ENCODE measurements at regions not wholly inside any gene's neighbourhood (a gene's known extent, or its start where the extent isn't known, plus 50 kb on each side); places are given as distances from the start of the nearest gene placed in this dataset.
"Not testable (repeated sequence)": the region's sequence is repeated elsewhere in the genome, so short reads cannot be mapped to it uniquely, and the experiment has no call there.

DNA sequence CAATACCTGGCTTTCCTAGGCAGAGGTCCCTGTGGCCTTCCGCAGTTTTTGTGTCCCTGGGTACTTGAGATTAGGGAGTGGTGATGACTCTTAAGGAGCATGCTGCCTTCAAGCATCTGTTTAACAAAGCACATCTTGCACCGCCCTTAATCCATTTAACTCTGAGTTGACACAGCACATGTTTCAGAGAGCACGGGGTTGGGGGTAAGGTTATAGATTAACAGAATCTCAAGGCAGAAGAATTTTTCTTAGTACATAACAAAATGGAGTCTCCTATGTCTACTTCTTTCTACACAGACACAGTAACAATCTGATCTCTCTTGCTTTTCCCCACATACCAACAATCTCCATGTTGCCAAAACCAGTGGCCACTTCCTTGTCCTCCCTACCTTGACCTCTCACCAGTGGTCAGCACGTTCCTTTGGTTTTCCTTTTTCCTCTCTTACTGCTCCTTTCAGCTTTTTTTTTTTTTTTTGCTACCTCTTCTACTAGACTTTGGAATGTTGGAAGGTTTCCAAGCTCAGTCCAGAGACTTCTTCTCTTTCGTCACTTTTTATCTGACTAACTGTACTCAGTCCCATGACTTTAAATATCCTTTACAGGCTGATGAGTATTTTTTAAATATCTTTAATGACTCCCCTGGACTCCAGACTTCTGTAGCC lies 395.3 kb downstream of the ATP23 start:
- ATAC-seq; DNase-seq (ENCODE audit: low spot score); intact Hi-C loops (cut with DNase I): not testable (repeated sequence)

DNA sequence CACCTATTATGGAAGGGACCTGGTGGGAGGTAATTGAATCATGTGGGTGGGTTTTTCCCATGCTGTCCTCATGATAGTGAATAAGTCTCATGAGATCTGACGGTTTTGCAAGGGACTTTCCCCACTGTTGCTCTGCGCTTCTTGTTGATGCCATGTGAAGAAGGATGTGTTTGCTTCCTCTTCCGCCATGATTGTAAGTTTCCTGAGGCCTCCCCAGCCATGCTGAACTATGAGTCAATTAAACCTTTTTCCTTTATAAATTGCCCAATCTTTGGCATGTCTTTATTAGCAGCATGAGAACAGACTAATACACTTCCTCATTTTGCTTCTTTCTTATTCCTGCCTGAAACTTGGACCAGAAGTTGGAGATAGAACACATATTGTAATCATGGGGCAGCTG lies 396.2 kb downstream of the ATP23 start:
- intact Hi-C loops (cut with DNase I); ATAC-seq; DNase-seq (ENCODE audit: low spot score): not testable (repeated sequence)

DNA sequence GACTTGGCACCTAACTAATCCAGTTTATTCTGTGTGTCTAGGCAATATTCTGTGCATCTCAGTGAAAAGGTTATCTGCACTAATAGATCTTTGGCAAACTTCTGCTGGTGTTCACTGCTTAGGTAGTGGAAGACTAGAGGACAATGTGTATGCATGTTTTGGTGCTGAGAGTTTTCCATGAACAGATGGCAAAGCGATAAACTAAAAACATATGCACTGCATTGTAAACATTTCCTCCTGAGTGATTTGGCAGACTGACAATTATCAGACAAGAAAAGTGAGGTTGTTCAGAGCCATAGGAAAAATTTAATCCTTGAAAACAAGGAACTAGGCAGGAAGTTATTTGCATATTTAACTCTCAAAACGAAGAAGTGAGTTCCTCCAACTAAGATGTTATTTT lies 400.4 kb downstream of the ATP23 start:
- DNase-seq (ENCODE audit: low spot score) (no peak), ATAC-seq (no peak)
- intact Hi-C loops (cut with DNase I): no loop called here

DNA sequence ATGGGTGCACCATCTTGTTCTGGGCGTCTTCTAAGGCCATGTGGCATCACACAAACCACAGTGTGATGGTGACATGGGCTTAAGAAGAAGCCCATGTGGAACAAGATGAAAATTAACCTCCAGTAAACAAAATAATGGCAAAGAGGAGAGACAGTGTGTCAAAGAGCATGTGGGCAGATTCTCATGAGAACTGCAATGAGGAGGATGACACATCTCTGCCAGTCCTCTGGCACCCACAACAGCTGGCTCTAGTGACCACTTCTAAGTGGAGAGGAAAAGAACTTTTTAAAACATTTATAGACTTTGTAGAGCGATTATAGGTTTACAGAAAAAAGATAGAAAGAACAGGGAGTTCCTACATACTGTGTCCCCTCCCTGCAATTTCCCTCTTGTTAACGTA lies 401.4 kb downstream of the ATP23 start:
- intact Hi-C loops (cut with DNase I): no loop called here
- no peak for ATAC-seq
- no peak for DNase-seq (ENCODE audit: low spot score)

- intact Hi-C loops (cut with DNase I): loop anchor here (5.0 kb wide), 1 partner anchor 196 kb away; no protein-coding TSS in a partner anchor
Observed at GRCh38 chr12:58346032-58346632, 404.8 kb downstream of the ATP23 start.

GRCh38 chr12:58347188-58347587 lies 405.8 kb downstream of the ATP23 start:
- no peak for ATAC-seq
- no peak for DNase-seq (ENCODE audit: low spot score)
- intact Hi-C loops (cut with DNase I): loop anchor here (5.0 kb wide), 1 partner anchor 195 kb away; no protein-coding TSS in a partner anchor

More at GRCh38 chr12:58346032-58346632, 404.8 kb downstream of the ATP23 start:
- ATAC-seq (peak; percentile 30), DNase-seq (ENCODE audit: low spot score) (no peak)

DNA sequence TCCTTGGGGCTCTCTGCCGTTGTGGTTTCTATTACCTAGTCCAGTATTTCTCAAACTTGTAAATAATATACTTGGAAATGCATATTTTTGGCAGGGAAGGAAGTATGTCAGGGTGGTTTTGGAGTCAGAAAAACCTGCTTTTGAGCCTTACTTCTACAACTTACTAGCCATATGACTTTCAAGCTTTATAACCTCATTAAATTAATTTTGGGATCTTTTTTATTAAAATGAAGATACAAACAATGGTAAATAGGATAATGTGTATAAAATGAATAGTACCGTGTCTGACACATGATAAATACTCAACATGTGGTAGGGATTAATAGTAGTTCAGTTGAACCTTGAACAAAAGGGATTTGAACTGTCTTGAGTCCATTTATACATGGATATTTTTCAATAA lies 406.3 kb downstream of the ATP23 start:
- ATAC-seq (no peak), DNase-seq (ENCODE audit: low spot score) (no peak)
- intact Hi-C loops (cut with DNase I): loop anchor here (5.0 kb wide), 1 partner anchor 195 kb away; no protein-coding TSS in a partner anchor

DNA sequence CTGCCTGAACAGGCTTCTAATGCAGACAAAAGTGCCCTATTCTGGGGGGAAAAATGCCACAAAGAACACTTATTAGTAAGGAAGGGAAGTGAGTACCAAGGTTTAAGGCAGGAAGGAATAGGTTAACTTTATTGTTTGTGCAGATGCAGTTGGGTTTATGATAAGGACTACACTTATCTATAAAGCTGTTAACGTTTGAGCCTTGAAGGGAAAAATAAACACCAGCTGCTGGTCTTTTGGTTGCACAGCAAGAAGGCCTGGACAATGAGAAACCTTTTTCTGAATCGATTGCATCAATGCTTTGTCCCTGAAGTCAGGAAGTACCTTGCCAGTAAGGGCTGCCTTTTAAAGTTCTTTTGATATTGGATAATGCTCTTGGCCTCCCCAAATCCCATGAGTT lies 407.8 kb downstream of the ATP23 start:
- DNase-seq (ENCODE audit: low spot score) (no peak), ATAC-seq (no peak)
- intact Hi-C loops (cut with DNase I): loop anchor here (5.0 kb wide), 1 partner anchor 193 kb away; no protein-coding TSS in a partner anchor

DNA sequence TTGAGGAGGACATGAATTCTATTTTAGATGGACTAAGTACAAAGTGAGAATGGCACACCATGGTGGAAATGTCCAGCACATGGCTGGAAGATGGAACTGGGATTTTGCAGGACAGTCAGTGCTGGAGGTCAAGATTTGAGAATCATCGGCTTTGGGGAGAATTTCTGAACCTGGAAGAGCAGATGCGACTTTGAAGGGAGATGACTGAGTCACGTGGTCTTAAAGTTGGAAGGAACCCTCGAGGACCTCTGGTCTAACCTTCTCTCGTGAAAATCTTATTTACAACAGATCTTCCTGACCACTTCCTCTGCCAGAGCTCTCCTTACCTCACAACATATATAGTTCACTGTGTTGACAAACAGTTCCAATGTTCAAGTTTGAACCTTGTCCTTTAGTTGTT lies 415.4 kb downstream of the ATP23 start:
- intact Hi-C loops (cut with DNase I): no loop called here
- ATAC-seq (no peak), DNase-seq (ENCODE audit: low spot score) (no peak)

GRCh38 chr12:58357511-58357910 lies 416.1 kb downstream of the ATP23 start:
- ATAC-seq (no peak), DNase-seq (ENCODE audit: low spot score) (no peak)
- intact Hi-C loops (cut with DNase I): no loop called here

DNA sequence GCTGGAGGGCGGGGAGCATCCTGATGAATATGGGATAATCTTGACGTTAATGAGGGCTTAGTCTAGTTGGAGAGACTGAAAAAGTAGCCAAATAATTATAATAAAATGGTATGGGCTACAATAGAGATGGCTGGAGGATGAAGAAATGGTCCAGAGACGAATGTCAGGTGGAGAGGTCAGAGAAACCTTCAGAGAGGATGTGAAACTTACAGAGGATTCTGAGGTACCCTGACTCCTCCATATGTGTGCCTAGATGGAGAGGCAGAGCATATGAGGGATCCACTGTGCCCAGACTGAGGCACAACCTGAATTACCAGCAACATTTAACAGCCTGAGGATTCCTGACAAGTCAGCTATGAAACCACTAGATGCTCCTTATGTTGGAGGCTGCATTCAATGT lies 417.0 kb downstream of the ATP23 start:
- DNase-seq (ENCODE audit: low spot score) (no peak), ATAC-seq (no peak)
- intact Hi-C loops (cut with DNase I): no loop called here

DNA sequence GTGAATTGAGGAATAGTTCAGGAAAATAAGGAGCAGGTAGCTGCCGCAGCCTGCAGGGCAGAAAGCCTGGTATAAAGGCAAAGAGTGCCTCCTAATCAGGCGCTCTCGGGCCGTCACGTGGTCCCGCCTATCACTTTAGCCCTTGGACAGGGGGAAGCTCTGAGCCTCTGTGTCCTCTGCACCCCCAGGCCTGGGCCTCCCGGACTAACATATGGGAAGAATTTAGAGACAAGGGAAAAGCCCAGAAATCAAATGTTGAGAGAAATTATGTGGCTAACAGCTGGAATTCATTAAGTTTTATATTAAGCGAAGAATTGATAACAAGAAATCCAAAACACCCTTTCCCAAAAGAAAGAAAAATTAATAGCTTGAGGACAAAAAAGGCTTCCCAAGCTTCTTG lies 417.7 kb downstream of the ATP23 start:
- DNase-seq (ENCODE audit: low spot score) (no peak), ATAC-seq (peak; percentile 57)
- intact Hi-C loops (cut with DNase I): no loop called here

GRCh38 chr12:58361056-58361455 lies 419.7 kb downstream of the ATP23 start:
- ATAC-seq (no peak), DNase-seq (ENCODE audit: low spot score) (no peak)
- intact Hi-C loops (cut with DNase I): no loop called here

DNA sequence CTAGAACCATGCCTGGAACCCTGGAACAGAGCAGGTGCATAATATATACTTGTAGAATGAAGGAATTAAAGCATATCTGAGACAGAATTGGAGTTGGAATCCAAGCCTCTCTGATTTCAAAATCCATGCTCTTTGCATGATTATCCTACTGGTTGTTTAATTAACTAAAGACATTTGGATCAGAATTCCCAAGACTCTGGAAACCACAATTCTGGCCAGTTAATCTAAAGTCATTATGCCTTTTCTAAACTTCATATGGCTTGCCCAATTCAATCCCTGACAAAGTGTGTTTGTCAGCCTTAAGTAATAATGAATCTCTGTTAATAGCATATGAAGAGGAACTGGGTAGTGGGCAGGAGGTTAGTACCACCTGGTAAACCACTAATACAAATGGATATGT lies 422.6 kb downstream of the ATP23 start:
- no peak for DNase-seq (ENCODE audit: low spot score)
- intact Hi-C loops (cut with DNase I): no loop called here
- no peak for ATAC-seq

GRCh38 chr12:58364389-58365086 lies 423.2 kb downstream of the ATP23 start:
- intact Hi-C loops (cut with DNase I): no loop called here
- DNase-seq (ENCODE audit: low spot score): no peak
- ATAC-seq: no peak

- ATAC-seq: no peak
- no peak for DNase-seq (ENCODE audit: low spot score)
- intact Hi-C loops (cut with DNase I): no loop called here
Observed at GRCh38 chr12:58365087-58365390, 423.7 kb downstream of the ATP23 start.

DNA sequence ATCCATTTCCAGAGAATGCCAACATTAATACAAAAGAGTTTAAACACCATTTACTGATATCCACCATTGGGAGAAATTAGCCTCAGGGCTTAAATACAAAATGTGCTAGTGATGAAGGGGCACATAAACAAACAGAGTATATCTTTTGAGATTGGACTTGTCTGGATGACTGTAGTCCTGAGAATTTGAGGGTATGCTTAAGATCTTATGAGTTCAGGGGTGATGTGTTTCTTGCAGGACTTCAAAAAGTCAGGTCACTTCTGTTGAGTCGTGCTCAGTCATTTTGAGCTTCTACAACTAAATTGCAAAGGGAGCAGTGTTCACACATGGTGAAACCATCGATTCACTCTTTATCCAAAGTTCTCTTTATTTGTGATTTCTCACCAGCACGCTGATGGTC lies 425.7 kb downstream of the ATP23 start:
- no peak for DNase-seq (ENCODE audit: low spot score)
- no peak for ATAC-seq
- intact Hi-C loops (cut with DNase I): no loop called here

GRCh38 chr12:58368001-58368400 lies 426.6 kb downstream of the ATP23 start:
- intact Hi-C loops (cut with DNase I): no loop called here
- DNase-seq (ENCODE audit: low spot score) (no peak), ATAC-seq (no peak)

GRCh38 chr12:58369576-58369975 lies 428.2 kb downstream of the ATP23 start:
- DNase-seq (ENCODE audit: low spot score) (no peak), ATAC-seq (no peak)
- intact Hi-C loops (cut with DNase I): no loop called here

DNA sequence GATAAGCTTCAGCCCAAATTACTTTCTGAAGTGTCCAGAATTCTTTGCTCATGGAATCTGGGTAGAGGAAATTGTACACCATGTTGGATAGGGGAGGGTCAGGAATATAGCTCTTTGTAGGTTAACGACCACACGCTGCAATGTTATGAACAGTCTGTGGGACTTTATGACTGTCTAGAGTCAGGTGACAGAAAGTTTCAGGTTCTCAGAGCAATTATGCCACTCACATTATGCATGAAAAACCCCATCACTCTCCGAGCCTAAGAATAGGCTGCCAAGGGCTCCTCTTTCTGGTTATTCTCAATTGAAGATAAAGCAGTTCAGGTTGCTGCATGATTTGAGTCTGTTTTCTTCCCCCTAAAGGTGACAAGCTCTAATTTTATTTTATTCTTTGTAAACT lies 430.9 kb downstream of the ATP23 start:
- intact Hi-C loops (cut with DNase I): no loop called here
- DNase-seq (ENCODE audit: low spot score): no peak
- no peak for ATAC-seq
